ENCODE measurements at regions not wholly inside any gene's neighbourhood (a gene's known extent, or its start where the extent isn't known, plus 50 kb on each side); places are given as distances from the start of the nearest gene placed in this dataset.

- Histone ChIP-seq H3K4me3 (no peak overlapping the region), H3K4me1 (ENCODE audit: insufficient read depth) (no peaks in the 10 kb centered on the region), H3K27me3 (no peaks in the 10 kb centered on the region), H3K27ac (no peak overlapping the region), H3K9me3 (no peaks in the 10 kb centered on the region), H3K36me3 (no peaks in the 10 kb centered on the region)
- intact Hi-C loops (cut with DNase I): no loop called here
- DNase-seq: no peak
- WGBS, 3 donors: 64 to 77% (median 66%) methylated on average over 4 of the region's 4 CpGs
- TF ChIP-seq CTCF (IDR thresholded peaks at IDR 0.05) (no peak), EP300 (IDR thresholded peaks at IDR 0.05) (no peak), POLR2A (IDR thresholded peaks at IDR 0.05) (no peak)
Observed at GRCh38 chr16:59370717-59371116, 636.6 kb upstream of the GOT2 start.

GRCh38 chr16:59369523-59369922 is 635.4 kb upstream of the GOT2 start:
- no peaks in the 10 kb centered on the region for H3K4me1 ChIP-seq (ENCODE audit: insufficient read depth)
- no peaks in the 10 kb centered on the region for H3K36me3 ChIP-seq
- H3K27ac ChIP-seq: no peak overlapping the region
- no peaks in the 10 kb centered on the region for H3K27me3 ChIP-seq
- WGBS, 3 donors: 54 to 72% (median 66%) methylated on average over 5 of the region's 5 CpGs
- no peak for DNase-seq
- H3K9me3 ChIP-seq: no peaks in the 10 kb centered on the region
- TF ChIP-seq EP300 (IDR thresholded peaks at IDR 0.05): no peak
- TF ChIP-seq CTCF (IDR thresholded peaks at IDR 0.05): no peak
- TF ChIP-seq POLR2A (IDR thresholded peaks at IDR 0.05): no peak
- no peak overlapping the region for H3K4me3 ChIP-seq
- intact Hi-C loops (cut with DNase I): no loop called here

- TF ChIP-seq CTCF (IDR thresholded peaks at IDR 0.05): no peak
- no peak for TF ChIP-seq EP300 (IDR thresholded peaks at IDR 0.05)
- TF ChIP-seq POLR2A (IDR thresholded peaks at IDR 0.05): no peak
- no peaks in the 10 kb centered on the region for H3K4me1 ChIP-seq (ENCODE audit: insufficient read depth)
- H3K36me3 ChIP-seq: no peaks in the 10 kb centered on the region
- no peak overlapping the region for H3K27ac ChIP-seq
- 63 to 78% (median 70%) methylated on average over 6 of the region's 6 CpGs for whole genome bisulfite sequencing, 3 donors
- no peak for DNase-seq
- H3K4me3 ChIP-seq: no peak overlapping the region
- H3K27me3 ChIP-seq: no peaks in the 10 kb centered on the region
- intact Hi-C loops (cut with DNase I): no loop called here
- H3K9me3 ChIP-seq: no peaks in the 10 kb centered on the region
Observed at GRCh38 chr16:59368586-59368985, 634.5 kb upstream of the GOT2 start.

- TF ChIP-seq POLR2A (IDR thresholded peaks at IDR 0.05) (no peak), EP300 (IDR thresholded peaks at IDR 0.05) (no peak), CTCF (IDR thresholded peaks at IDR 0.05) (no peak)
- Histone ChIP-seq H3K36me3 (no peaks in the 10 kb centered on the region), H3K27me3 (no peaks in the 10 kb centered on the region), H3K9me3 (no peaks in the 10 kb centered on the region), H3K27ac (no peak overlapping the region), H3K4me1 (ENCODE audit: insufficient read depth) (no peaks in the 10 kb centered on the region), H3K4me3 (no peak overlapping the region)
- WGBS, 3 donors: 20 to 24% (median 23%) methylated on average over 1 of the region's 1 CpG
- DNase-seq: no peak
- intact Hi-C loops (cut with DNase I): no loop called here
Observed at GRCh38 chr16:59356709-59357108, 622.6 kb upstream of the GOT2 start.

GRCh38 chr16:59356144-59356543 is 622.0 kb upstream of the GOT2 start:
- TF ChIP-seq POLR2A (IDR thresholded peaks at IDR 0.05): no peak
- no peak for TF ChIP-seq EP300 (IDR thresholded peaks at IDR 0.05)
- TF ChIP-seq CTCF (IDR thresholded peaks at IDR 0.05): no peak
- Histone ChIP-seq H3K4me1 (ENCODE audit: insufficient read depth) (no peaks in the 10 kb centered on the region), H3K4me3 (no peak overlapping the region), H3K27me3 (no peaks in the 10 kb centered on the region), H3K9me3 (no peaks in the 10 kb centered on the region), H3K27ac (no peak overlapping the region), H3K36me3 (no peaks in the 10 kb centered on the region)
- intact Hi-C loops (cut with DNase I): no loop called here
- 56 to 70% (median 61%) methylated on average over 5 of the region's 5 CpGs for WGBS, 3 donors
- DNase-seq: no peak

Measured in ovary (tissue), 7 donors.